ENCODE measurements at regions not wholly inside any gene's neighbourhood (a gene's known extent, or its start where the extent isn't known, plus 50 kb on each side); places are given as distances from the start of the nearest gene placed in this dataset.
"Not testable (repeated sequence)": the region's sequence is repeated elsewhere in the genome, so short reads cannot be mapped to it uniquely, and the experiment has no call there.

DNA sequence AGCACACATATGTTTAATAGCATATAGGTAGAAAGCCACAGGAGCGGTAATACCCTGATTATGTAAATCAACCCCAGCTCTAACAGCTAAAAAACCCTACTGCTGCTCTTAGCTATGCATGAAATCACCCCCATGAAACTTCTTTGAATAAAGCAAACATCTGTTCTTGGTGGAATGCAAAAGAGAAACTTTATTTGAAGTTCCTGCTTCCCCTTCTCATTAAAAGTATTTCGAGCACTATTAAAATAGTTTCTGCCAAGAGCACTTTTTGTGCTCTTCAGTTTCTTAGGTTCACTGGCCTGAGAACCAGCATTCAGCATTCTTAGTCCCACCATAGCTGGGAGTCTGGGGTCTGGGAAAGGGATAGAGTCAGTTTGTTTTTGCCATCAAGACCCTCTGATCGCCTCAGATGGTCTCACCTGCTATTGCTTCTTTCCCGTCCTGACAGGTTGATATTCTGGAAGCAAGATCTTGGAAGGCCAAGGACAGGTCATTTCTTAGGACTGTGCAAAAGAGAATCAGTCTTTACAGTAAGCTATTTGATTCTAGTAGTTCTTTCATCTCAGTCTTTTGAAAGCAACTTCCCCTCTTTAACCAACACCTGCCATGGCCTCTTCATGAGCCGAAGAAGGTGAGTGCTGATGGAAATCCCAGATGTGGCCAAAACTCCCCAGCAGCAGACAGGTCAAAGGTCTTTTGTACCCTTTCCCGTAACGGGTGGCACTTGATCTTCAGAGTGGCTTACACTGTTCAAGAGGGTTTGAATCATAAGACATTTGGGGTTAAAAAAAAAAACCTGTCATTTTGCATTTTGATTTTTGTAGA is 76.5 kb upstream of the TMEM170B start:
- peak overlapping the region in 1 of 5 donors; percentile 47 for H3K27ac ChIP-seq
- no peak for DNase-seq
- WGBS, 5 donors, result 70 to 84% (median 79%) methylated on average over 7 of the region's 7 CpGs
- no peaks in the 10 kb centered on the region for H3K9me3 ChIP-seq
- no peaks in the 10 kb centered on the region for H3K27me3 ChIP-seq
- TF ChIP-seq POLR2A (IDR thresholded peaks at IDR 0.05), result no peak
- TF ChIP-seq EP300 (IDR thresholded peaks at IDR 0.05), result no peak
- TF ChIP-seq, protein P1, sequence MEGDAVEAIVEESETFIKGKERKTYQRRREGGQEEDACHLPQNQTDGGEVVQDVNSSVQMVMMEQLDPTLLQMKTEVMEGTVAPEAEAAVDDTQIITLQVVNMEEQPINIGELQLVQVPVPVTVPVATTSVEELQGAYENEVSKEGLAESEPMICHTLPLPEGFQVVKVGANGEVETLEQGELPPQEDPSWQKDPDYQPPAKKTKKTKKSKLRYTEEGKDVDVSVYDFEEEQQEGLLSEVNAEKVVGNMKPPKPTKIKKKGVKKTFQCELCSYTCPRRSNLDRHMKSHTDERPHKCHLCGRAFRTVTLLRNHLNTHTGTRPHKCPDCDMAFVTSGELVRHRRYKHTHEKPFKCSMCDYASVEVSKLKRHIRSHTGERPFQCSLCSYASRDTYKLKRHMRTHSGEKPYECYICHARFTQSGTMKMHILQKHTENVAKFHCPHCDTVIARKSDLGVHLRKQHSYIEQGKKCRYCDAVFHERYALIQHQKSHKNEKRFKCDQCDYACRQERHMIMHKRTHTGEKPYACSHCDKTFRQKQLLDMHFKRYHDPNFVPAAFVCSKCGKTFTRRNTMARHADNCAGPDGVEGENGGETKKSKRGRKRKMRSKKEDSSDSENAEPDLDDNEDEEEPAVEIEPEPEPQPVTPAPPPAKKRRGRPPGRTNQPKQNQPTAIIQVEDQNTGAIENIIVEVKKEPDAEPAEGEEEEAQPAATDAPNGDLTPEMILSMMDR (IDR thresholded peaks at IDR 0.05), result no peak
- no peak for TF ChIP-seq POLR2AphosphoS5 (IDR thresholded peaks at IDR 0.05)
- no peak overlapping the region for H3K4me3 ChIP-seq
- H3K36me3 ChIP-seq, result no peaks in the 10 kb centered on the region
- H3K4me1 ChIP-seq, result peaks cover 0 to 6% (median 3%) of the 10 kb centered on the region in 4 donors
- intact Hi-C loops (cut with DNase I; ENCODE audit: low total_unique reads), result no loop called here

DNA sequence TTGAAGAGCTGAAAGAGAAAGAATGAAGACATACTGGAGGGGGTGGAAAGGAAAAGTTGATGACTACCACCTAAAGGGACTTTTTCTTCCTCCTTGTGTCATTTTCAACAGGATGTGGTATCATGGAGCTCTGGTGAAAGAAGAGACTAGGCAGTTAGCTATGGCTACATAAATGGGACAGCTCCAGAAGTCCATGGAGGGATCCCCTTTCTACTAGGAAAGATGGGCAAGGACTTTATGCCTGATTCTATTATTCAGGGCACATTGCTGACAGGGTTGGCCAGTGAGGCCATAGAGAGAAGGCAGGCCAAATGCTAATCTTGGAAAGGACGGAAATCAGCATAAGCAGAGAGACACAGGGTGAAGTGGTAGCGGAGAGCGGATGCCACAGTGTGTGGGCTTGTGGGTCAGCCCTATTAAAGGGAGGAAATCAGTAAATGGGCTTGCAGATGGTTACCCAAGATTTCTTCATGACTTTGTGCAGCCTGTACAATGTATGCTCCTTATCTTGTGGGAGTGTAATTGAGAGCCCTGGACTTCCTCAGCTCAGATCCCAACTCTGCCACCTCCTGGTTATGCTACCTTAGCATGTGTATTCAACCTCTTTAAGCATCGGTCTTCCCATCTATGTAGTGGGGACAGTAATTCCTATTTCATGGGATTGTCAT is 77.4 kb upstream of the TMEM170B start:
- peak in 1 of 2 donors; percentile 39 for DNase-seq
- H3K36me3 ChIP-seq, result no peaks in the 10 kb centered on the region
- peak overlapping the region in 1 of 5 donors; percentile 47 for H3K27ac ChIP-seq
- TF ChIP-seq POLR2AphosphoS5 (IDR thresholded peaks at IDR 0.05), result no peak
- TF ChIP-seq, protein P1 (IDR thresholded peaks at IDR 0.05), result peak in 1 of 7 experiments; percentile 15
- peaks cover 0 to 6% (median 3%) of the 10 kb centered on the region in 4 donors for H3K4me1 ChIP-seq
- H3K27me3 ChIP-seq, result no peaks in the 10 kb centered on the region
- intact Hi-C loops (cut with DNase I; ENCODE audit: low total_unique reads), result no loop called here
- 79 to 93% (median 85%) methylated on average over 4 of the region's 4 CpGs for WGBS, 5 donors
- H3K9me3 ChIP-seq, result no peaks in the 10 kb centered on the region
- no peak overlapping the region for H3K4me3 ChIP-seq

DNA sequence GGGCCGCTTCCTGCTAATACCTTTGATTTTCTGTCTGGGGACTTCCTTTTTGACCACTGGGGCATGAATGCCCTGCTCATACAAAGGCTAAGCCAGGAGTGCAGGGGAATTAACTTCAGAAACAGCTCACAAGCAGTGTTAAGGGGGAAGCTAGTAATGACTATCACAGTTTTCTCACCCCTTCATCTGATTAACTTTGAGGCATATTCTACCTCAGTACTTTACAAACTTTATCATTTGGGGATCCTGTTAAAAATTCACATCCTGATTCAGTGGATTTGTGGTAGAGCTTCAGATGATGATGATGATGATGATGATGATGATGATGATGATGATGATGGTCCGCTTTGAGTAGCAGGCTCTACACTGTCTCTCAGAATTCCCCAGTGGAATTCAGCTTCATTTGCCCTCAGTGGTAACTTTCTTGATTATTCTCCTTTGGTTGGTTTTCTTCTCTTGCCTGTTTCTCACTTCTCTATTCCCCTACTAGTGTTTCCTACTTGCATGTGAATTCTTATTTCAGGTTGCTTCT is 78.4 kb upstream of the TMEM170B start:
- Histone ChIP-seq H3K36me3 (no peaks in the 10 kb centered on the region), H3K27ac (no peak overlapping the region), H3K4me3 (no peak overlapping the region), H3K9me3 (no peaks in the 10 kb centered on the region), H3K4me1 (peaks cover 0 to 6% (median 3%) of the 10 kb centered on the region in 4 donors), H3K27me3 (no peaks in the 10 kb centered on the region)
- TF ChIP-seq POLR2AphosphoS5 (IDR thresholded peaks at IDR 0.05), result no peak
- TF ChIP-seq, protein P1 (IDR thresholded peaks at IDR 0.05), result no peak
- no peak for TF ChIP-seq EP300 (IDR thresholded peaks at IDR 0.05)
- no peak for TF ChIP-seq POLR2A (IDR thresholded peaks at IDR 0.05)
- intact Hi-C loops (cut with DNase I; ENCODE audit: low total_unique reads), result no loop called here
- DNase-seq, result no peak
- WGBS, 5 donors, result 78 to 92% (median 89%) methylated on average over 2 of the region's 2 CpGs

DNA sequence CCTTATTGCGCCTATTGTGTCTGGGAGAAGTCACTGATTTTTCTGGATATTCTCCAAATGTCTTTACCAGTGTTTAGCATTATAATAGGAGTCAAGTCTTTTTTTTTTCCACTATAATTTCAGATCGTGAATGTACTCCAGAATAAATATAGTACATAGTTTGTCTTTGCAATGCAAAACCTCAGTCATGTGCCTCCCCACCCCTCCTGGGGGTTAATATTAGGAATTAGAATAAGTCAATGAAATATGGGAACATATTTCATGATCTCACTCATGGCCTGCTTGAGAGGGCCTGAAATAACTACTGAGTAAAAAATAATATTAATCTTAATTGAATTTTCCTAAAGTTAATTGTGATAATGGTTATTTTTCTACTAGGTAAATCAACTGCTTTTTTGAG is 79.0 kb upstream of the TMEM170B start:
- 49 to 56% (median 50%) methylated on average over 2 of the region's 2 CpGs for WGBS, 5 donors
- Histone ChIP-seq H3K9me3 (no peaks in the 10 kb centered on the region), H3K27me3 (no peaks in the 10 kb centered on the region), H3K4me1 (peaks cover 0 to 6% (median 3%) of the 10 kb centered on the region in 4 donors), H3K36me3 (no peaks in the 10 kb centered on the region), H3K4me3 (no peak overlapping the region), H3K27ac (no peak overlapping the region)
- TF ChIP-seq POLR2AphosphoS5 (IDR thresholded peaks at IDR 0.05) (no peak), EP300 (IDR thresholded peaks at IDR 0.05) (no peak), POLR2A (IDR thresholded peaks at IDR 0.05) (no peak)
- TF ChIP-seq, protein P1 (IDR thresholded peaks at IDR 0.05), result no peak
- DNase-seq, result no peak
- intact Hi-C loops (cut with DNase I; ENCODE audit: low total_unique reads), result no loop called here

DNA sequence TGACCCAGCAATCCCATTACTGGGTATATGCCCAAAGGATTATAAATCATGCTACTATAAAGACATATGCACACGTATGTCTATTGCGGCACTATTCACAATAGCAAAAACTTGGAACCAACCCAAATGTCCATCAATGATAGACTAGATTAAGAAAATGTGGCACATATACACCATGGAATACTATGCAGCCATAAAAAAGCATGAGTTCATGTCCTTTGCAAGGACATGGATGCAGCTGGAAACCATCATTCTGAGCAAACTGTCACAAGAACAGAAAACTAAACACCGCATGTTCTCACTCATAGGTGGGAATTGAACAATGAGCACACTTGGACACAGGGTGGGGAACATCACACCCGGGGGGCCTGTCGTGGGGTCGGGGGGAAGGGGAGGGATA is 80.1 kb upstream of the TMEM170B start:
- H3K9me3 ChIP-seq; H3K27ac ChIP-seq; DNase-seq; H3K4me1 ChIP-seq; H3K4me3 ChIP-seq; intact Hi-C loops (cut with DNase I; ENCODE audit: low total_unique reads); H3K36me3 ChIP-seq; H3K27me3 ChIP-seq: not testable (repeated sequence)
- WGBS, 5 donors, result 82 to 94% (median 91%) methylated on average over 6 of the region's 6 CpGs

DNA sequence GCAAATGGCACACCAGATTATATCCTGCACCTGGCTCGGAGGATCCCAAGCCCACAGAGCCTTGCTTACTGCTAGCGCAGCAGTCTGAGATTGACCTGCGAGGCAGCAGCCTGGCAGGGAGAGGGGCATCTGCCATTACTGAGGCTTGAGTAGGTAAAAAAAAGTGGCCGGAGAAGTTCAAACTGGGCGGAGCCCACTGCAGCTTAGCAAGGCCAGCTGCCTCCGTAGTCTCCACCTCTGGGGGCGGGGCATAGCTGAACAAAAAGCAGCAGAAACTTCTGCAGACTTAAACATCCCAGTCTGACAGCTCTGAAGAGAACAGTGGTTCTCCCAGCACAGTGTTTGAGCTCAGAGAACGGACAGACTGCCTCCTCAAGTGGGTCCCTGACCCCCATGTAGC is 85.4 kb upstream of the TMEM170B start:
- H3K4me3 ChIP-seq; DNase-seq; H3K9me3 ChIP-seq; H3K36me3 ChIP-seq; H3K27ac ChIP-seq; H3K27me3 ChIP-seq; intact Hi-C loops (cut with DNase I; ENCODE audit: low total_unique reads); H3K4me1 ChIP-seq: not testable (repeated sequence)
- WGBS, 5 donors, result 82 to 97% (median 91%) methylated on average over 7 to 8 of the region's 8 CpGs

Data from stomach (tissue), 8 donors.